K562 (cell line): ENCODE measurements at regions not wholly inside any gene's neighbourhood (a gene's known extent, or its start where the extent isn't known, plus 50 kb on each side); places are given as distances from the start of the nearest gene placed in this dataset.

Experiments used
- ATAC-seq: fragments of 200-7000 bp; cut with Tn5 transposase; 3 replicates; pipeline ENCODE4 v1.9.1; 2020; ENCODE audit warnings: moderate library complexity
- BruUV-seq: library from RNA; stranded (reverse); fragments of 400-500 nt; replicated peaks from 2 replicates; lab custom pipeline; 2021; lab: Mats Ljungman, UMichigan
- CTCF ChIA-PET: fragments of 300-600 bp; formaldehyde crosslinking; extraction: SDS; loops from one replicate; lab custom pipeline; 2021; ENCODE audit warnings: low intra/inter-chr PET ratio; lab: Yijun Ruan, JAX
- POLR2A ChIA-PET: fragments of 300-600, 350-650 bp; sonication (Branson Sonifier 250); formaldehyde crosslinking; extraction: SDS; loops from one replicate; lab custom pipeline; 2021; ENCODE audit warnings: antibody characterized with exemption, inconsistent platforms; lab: Yijun Ruan, JAX
- DNase-seq, 4 experiments: peaks; one replicate each; pipeline versions ENCODE4 v3.0.0 to v3.0.0-alpha.2; 2011 to 2018; ENCODE audit warnings: low spot score in 3 of 4, mixed read lengths in 3 of 4; ENCODE audit errors: extremely low read depth in 1 of 4
- FAIRE-seq: peaks from 2 replicates; lab custom pipeline; 2011; peaks lifted over from hg19 to GRCh38; lab: Jason Lieb, UNC
- H2AFZ ChIP-seq: 2 replicates; pipeline ENCODE4 v1.6.0; 2011; ENCODE audit warnings: low read depth, low read length, control low read depth, inconsistent platforms
- H3K27ac ChIP-seq: fragments of 200-600 bp; 3 replicates; pipeline ENCODE4 v1.8.0; 2011; ENCODE audit warnings: low read depth, mild to moderate bottlenecking, control low read depth, inconsistent platforms, low read length, moderate library complexity, mixed read lengths; ENCODE audit errors: extremely low read depth
- H3K27me3 ChIP-seq, 2 experiments: fragments of 300-600 bp in 1 of 2; 2 replicates in 1 of 2; 3 replicates in 1 of 2; pipeline versions ENCODE4 v1.6.0 to v1.8.0; 2011; ENCODE audit warnings: inconsistent platforms in 2 of 2, low read length in 2 of 2, mild to moderate bottlenecking in 1 of 2, mixed read lengths in 1 of 2, moderate library complexity in 1 of 2; ENCODE audit not compliant: control insufficient read depth in 2 of 2, insufficient read depth in 2 of 2
- H3K36me3 ChIP-seq: fragments of 300-600 bp; 3 replicates; pipeline ENCODE4 v1.8.0; 2011; ENCODE audit warnings: mild to moderate bottlenecking, low read length, inconsistent platforms; ENCODE audit not compliant: control insufficient read depth, insufficient read depth
- H3K4me1 ChIP-seq, 2 experiments: fragments of 200-600 bp in 1 of 2; replicated peaks in 1 of 2; 2 replicates in 1 of 2; 3 replicates in 1 of 2; pipeline versions ENCODE4 v1.5.1 to v1.8.0; 2011; ENCODE audit warnings: inconsistent platforms in 2 of 2, low read length in 2 of 2, mild to moderate bottlenecking in 1 of 2, mixed read lengths in 1 of 2, moderate library complexity in 1 of 2; ENCODE audit not compliant: control insufficient read depth in 2 of 2, insufficient read depth in 2 of 2
- H3K4me2 ChIP-seq: 2 replicates; pipeline ENCODE4 v1.6.1; 2011; ENCODE audit warnings: low read length, control low read depth, inconsistent platforms, mixed read lengths; ENCODE audit not compliant: insufficient read depth
- H3K4me3 ChIP-seq: fragments of 200-600 bp; sonication (generic), shearing (Covaris generic); 2 replicates; pipeline ENCODE4 v1.5.1; 2016; ENCODE audit warnings: control low read depth, inconsistent platforms
- H3K79me2 ChIP-seq: fragments of 200-600 bp; 3 replicates; pipeline ENCODE4 v1.8.0; 2011; ENCODE audit warnings: low read length, inconsistent platforms; ENCODE audit not compliant: control insufficient read depth, insufficient read depth
- H3K9ac ChIP-seq, 2 experiments: 2 replicates each; pipeline versions ENCODE4 v1.6.0 to v1.6.1; 2011; ENCODE audit warnings: low read depth in 2 of 2, low read length in 2 of 2, control low read depth in 1 of 2, inconsistent platforms in 1 of 2, mild to moderate bottlenecking in 1 of 2, mixed read lengths in 1 of 2; ENCODE audit not compliant: insufficient read depth in 1 of 2
- H3K9me1 ChIP-seq: one replicate; pipeline ENCODE4 v1.6.0; 2011; ENCODE audit warnings: inconsistent platforms, mild to moderate bottlenecking, low read length, moderate library complexity; ENCODE audit not compliant: control insufficient read depth, insufficient read depth
- H3K9me3 ChIP-seq: replicated peaks from 2 replicates; pipeline ENCODE4 v1.5.1; 2011; ENCODE audit warnings: low read depth, low read length, inconsistent platforms; ENCODE audit not compliant: control insufficient read depth, insufficient read depth
- H4K20me1 ChIP-seq: replicated peaks from 2 replicates; pipeline ENCODE4 v1.6.1; 2011; ENCODE audit warnings: low read length, inconsistent platforms, mixed read lengths; ENCODE audit not compliant: control insufficient read depth, insufficient read depth
- ATF1 ChIP-seq, 2 experiments: fragments of 450-650 bp in 1 of 2; IDR thresholded peaks; 2 replicates each; pipeline ENCODE4 v1.6.1; 2016; ENCODE audit warnings: missing compliant biosample characterization in 1 of 2, missing genetic modification characterization in 1 of 2
- FOXK2 ChIP-seq, 2 experiments: fragments of 450-650 bp; IDR thresholded peaks in 1 of 2; conservative IDR thresholded peaks in 1 of 2; 2 replicates each; pipeline ENCODE4 v1.6.1; 2016; ENCODE audit warnings: low read depth in 2 of 2, mild to moderate bottlenecking in 1 of 2
- FUS ChIP-seq: fragments of 200-400 bp; formaldehyde crosslinking; optimal IDR thresholded peaks from 2 replicates; pipeline ENCODE3; 2017; ENCODE audit warnings: low read depth, low read length
- HEY1 ChIP-seq: fragments of 250-450 bp; sonication (Bioruptor Pico); IDR thresholded peaks from 2 replicates; pipeline ENCODE4 v1.5.0; 2020; ENCODE audit warnings: mild to moderate bottlenecking, moderate library complexity, borderline replicate concordance
- KDM4B ChIP-seq, 2 experiments: fragments of 450-650 bp in 1 of 2; sonication (generic) in 1 of 2; IDR thresholded peaks; 2 replicates each; pipeline ENCODE4 v1.6.1; 2016 to 2017; ENCODE audit warnings: borderline replicate concordance in 2 of 2, antibody characterized with exemption in 1 of 2, low read depth in 1 of 2, mild to moderate bottlenecking in 1 of 2
- MEF2D ChIP-seq: conservative IDR thresholded peaks from 2 replicates; pipeline ENCODE4 v1.6.1; 2016; ENCODE audit warnings: low read depth, missing genetic modification characterization, missing compliant biosample characterization
- SMARCE1 ChIP-seq: fragments of 450-650 bp; IDR thresholded peaks from 2 replicates; pipeline ENCODE4 v1.7.1; 2016; ENCODE audit warnings: mild to moderate bottlenecking
- SPI1 ChIP-seq: IDR thresholded peaks from 2 replicates; pipeline ENCODE4 v1.6.1; 2011; ENCODE audit warnings: low read depth, low read length, control low read depth, borderline replicate concordance
- ZNF12 ChIP-seq: sonication (generic); formaldehyde crosslinking; IDR thresholded peaks from 2 replicates; pipeline ENCODE4 v1.4.0; 2020; ENCODE audit warnings: mild to moderate bottlenecking, missing genetic modification reagents
- WGBS: fragments of 100-300 bp; shearing (Covaris generic); methylation state at CpG from one replicate; pipeline ENCODE4 v1.1.6; 2016; ENCODE audit warnings: low coverage, mixed read lengths; ENCODE audit not compliant: insufficient coverage; ENCODE audit errors: missing lambda C conversion rate; 5-methylcytosine and 5-hydroxymethylcytosine counted together
- in situ Hi-C: fragments of 300-500 bp; cut with MboI; formaldehyde crosslinking; loops from 4 replicates; pipeline ENCODE4 v1.15.0; 2018; ENCODE audit warnings: inconsistent platforms, mixed read lengths
- intact Hi-C: fragments of 100-400 bp; cut with micrococcal nuclease; formaldehyde crosslinking; loops from 2 replicates; pipeline ENCODE4 v1.14.2; 2022
- TF ChIP-seq, protein P1 (sequence below): fragments of 450-650 bp; IDR thresholded peaks from 2 replicates; pipeline ENCODE4 v1.6.1; 2016; ENCODE audit warnings: antibody characterized with exemption
- TF ChIP-seq, protein P2 (sequence below): sonication (generic); formaldehyde crosslinking; IDR thresholded peaks from 2 replicates; pipeline ENCODE4 v1.8.0; 2022; ENCODE audit warnings: mild to moderate bottlenecking, low read depth, missing genetic modification reagents
- TF ChIP-seq, protein P3 (sequence below): fragments of 450-650 bp; IDR thresholded peaks from 2 replicates; pipeline ENCODE4 v1.6.1; 2018; ENCODE audit not compliant: partially characterized antibody
- TF ChIP-seq, protein P4 (sequence below): sonication (generic); formaldehyde crosslinking; IDR thresholded peaks from 2 replicates; pipeline ENCODE4 v1.8.0; 2022; ENCODE audit warnings: mild to moderate bottlenecking, missing genetic modification reagents

DNA sequence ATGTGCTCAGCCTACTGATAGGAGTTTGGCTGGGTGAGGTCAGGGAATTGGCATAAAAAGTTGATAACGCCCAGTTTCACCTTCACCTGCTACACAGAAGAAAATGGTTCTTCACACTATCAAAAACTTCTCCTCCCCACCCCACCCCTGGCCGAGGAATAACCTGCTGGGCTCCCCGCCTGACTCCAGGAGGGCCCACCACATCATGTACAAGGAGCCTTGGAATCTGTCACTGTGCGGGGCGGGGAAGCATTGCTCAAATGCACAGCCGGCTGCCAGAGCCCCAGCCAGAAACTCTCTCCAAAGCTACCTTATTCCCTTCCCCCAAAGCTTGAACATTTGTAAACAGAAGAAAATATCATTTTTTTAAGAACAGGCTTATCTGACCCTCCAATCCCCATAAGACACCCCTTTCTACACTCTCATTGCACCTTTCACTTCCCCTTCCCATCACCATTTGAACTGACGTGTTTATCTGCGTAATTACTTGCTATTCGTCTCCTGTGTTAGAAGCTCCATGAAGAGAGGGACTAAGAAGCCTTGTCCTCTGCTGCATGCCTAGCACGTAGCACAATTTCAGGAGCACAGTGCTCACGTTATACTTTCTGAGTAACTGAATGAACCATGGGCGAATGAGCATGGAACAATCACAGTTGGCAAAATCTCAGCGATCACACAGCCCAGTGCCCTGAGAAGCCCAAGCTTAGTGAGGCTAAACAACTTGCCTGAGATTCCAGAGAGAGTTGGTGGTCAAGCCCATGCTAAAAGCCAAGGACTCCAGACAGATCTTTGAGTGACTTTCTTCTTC lies 82.9 kb downstream of the HES1 start:
- Histone ChIP-seq H3K79me2 (no peaks in the 10 kb centered on the region), H3K36me3 (no peaks in the 10 kb centered on the region), H4K20me1 (no peaks in the 10 kb centered on the region), H2AFZ (peak overlapping the region; percentile 59; the same call in 1 of the 2 replicates), H3K27ac (no peak overlapping the region), H3K4me3 (no peak overlapping the region), H3K4me2 (peak overlapping the region; percentile 38), H3K9me3 (no peaks in the 10 kb centered on the region), H3K9ac (peak overlapping the region in 1 of 2 experiments; percentile 30; a peak in 1 of 4 replicates), H3K9me1 (no peaks in the 10 kb centered on the region), H3K4me1 (peaks cover 11 to 20% of the 10 kb centered on the region in 2 experiments; a peak in 3 of 5 replicates), H3K27me3 (no peaks in the 10 kb centered on the region)
- WGBS = 42% methylated on average over 13 of the region's 13 CpGs
- peak; percentile 55 for ATAC-seq
- TF ChIP-seq MEF2D (0 out of 2 replicates have a peak, but pooled peaks have one; percentile 23), SMARCE1 (0 out of 2 replicates have a peak, but pooled peaks have one; percentile 19), ZNF12 (no peak), FOXK2 (conservative IDR thresholded peaks at IDR 0.05 in 1 of 2, IDR thresholded peaks at IDR 0.05 in 1 of 2; ENCODE audit: low read depth in 2 of 2) (peak in 1 of 2 experiments; percentile 62; a peak in 1 of 4 replicates), KDM4B (IDR thresholded peaks at IDR 0.05; ENCODE audit: borderline replicate concordance in 2 of 2, low read depth in 1 of 2) (no peak), ATF1 (CRISPR knock-in tag; IDR thresholded peaks at IDR 0.05) (no peak), ATF1 (tag; IDR thresholded peaks at IDR 0.05) (peak; percentile 26; the same call in 1 of the 2 replicates), FUS (no peak), HEY1 (CRISPR knock-in tag) (no peak), SPI1 (peak; percentile 72; the same call in 1 of the 2 replicates)
- TF ChIP-seq, protein P1, sequence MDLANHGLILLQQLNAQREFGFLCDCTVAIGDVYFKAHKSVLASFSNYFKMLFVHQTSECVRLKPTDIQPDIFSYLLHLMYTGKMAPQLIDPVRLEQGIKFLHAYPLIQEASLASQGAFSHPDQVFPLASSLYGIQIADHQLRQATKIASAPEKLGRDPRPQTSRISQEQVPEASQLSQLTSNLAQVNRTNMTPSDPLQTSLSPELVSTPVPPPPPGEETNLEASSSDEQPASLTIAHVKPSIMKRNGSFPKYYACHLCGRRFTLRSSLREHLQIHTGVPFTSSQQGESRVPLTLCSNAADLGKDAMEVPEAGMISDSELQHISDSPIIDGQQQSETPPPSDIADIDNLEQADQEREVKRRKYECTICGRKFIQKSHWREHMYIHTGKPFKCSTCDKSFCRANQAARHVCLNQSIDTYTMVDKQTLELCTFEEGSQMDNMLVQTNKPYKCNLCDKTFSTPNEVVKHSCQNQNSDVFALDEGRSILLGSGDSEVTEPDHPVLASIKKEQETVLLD = no peak
- TF ChIP-seq, protein P2, sequence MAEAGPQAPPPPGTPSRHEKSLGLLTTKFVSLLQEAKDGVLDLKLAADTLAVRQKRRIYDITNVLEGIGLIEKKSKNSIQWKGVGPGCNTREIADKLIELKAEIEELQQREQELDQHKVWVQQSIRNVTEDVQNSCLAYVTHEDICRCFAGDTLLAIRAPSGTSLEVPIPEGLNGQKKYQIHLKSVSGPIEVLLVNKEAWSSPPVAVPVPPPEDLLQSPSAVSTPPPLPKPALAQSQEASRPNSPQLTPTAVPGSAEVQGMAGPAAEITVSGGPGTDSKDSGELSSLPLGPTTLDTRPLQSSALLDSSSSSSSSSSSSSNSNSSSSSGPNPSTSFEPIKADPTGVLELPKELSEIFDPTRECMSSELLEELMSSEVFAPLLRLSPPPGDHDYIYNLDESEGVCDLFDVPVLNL (CRISPR knock-in tag) = no peak
- TF ChIP-seq, protein P3, sequence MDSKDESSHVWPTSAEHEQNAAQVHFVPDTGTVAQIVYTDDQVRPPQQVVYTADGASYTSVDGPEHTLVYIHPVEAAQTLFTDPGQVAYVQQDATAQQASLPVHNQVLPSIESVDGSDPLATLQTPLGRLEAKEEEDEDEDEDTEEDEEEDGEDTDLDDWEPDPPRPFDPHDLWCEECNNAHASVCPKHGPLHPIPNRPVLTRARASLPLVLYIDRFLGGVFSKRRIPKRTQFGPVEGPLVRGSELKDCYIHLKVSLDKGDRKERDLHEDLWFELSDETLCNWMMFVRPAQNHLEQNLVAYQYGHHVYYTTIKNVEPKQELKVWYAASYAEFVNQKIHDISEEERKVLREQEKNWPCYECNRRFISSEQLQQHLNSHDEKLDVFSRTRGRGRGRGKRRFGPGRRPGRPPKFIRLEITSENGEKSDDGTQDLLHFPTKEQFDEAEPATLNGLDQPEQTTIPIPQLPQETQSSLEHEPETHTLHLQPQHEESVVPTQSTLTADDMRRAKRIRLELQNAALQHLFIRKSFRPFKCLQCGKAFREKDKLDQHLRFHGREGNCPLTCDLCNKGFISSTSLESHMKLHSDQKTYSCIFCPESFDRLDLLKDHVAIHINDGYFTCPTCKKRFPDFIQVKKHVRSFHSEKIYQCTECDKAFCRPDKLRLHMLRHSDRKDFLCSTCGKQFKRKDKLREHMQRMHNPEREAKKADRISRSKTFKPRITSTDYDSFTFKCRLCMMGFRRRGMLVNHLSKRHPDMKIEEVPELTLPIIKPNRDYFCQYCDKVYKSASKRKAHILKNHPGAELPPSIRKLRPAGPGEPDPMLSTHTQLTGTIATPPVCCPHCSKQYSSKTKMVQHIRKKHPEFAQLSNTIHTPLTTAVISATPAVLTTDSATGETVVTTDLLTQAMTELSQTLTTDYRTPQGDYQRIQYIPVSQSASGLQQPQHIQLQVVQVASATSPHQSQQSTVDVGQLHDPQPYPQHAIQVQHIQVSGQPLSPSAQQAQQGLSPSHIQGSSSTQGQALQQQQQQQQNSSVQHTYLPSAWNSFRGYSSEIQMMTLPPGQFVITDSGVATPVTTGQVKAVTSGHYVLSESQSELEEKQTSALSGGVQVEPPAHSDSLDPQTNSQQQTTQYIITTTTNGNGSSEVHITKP = peak; percentile 89
- TF ChIP-seq, protein P4, sequence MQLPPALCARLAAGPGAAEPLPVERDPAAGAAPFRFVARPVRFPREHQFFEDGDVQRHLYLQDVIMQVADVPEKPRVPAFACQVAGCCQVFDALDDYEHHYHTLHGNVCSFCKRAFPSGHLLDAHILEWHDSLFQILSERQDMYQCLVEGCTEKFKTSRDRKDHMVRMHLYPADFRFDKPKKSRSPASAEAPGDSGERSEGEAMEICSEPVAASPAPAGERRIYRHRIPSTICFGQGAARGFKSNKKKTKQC = no peak
- ChIA-PET POLR2A (interaction anchor here (0.6 kb wide), 1 partner anchor 77 kb away, joined by 4 read pairs; no protein-coding TSS in a partner anchor), CTCF (no interaction called here)
- DNase-seq = no peak
- no TSS peak for BruUV-seq
- in situ Hi-C loops = no loop called here
- intact Hi-C loops = no loop called here
- no peak for FAIRE-seq
